ENCODE measurements at regions not wholly inside any gene's neighbourhood (a gene's known extent, or its start where the extent isn't known, plus 50 kb on each side); places are given as distances from the start of the nearest gene placed in this dataset.

- DNase-seq (ENCODE audit: low spot score) (peak; percentile 32), ATAC-seq (no peak)
These were observed 82.5 kb upstream of the BHLHE23 start for GRCh38 chr20:63089051-63089907.

- ATAC-seq (no peak), DNase-seq (ENCODE audit: low spot score) (peak; percentile 37)
These were observed 81.3 kb upstream of the BHLHE23 start for GRCh38 chr20:63087872-63088680.

DNA sequence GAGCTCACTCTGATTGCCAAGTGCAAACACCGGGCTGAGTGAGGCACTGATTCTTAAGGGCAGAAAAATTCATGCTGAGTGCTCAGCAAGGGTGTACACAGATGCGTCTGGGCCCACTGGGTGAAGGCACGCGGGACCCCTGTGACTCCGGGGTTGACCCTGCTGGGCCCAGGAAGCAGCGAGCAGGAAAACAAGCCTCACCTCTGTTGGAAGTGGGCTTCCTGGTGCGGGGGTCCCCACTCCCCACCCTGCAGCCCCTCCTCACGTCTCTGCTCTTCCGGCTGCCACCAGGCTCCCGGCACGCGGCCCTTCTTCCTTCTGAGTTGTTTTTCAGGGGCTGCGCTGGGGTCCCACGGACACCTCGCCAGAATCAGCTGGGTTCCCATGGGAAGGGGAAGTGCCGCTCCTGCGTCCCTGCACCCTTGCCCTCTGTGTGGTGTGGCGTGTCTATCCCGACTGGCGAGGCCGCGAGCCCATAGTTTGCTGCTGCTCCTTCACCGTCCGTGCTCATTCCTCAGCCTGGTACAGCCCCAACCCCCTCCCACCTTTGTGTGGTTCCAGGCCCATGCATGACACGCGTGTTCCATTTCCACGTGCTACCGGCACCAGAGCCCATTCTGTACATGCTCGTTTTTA, 80.6 kb upstream of the BHLHE23 start:
- ATAC-seq (no peak), DNase-seq (ENCODE audit: low spot score) (peak; percentile 23)

DNA sequence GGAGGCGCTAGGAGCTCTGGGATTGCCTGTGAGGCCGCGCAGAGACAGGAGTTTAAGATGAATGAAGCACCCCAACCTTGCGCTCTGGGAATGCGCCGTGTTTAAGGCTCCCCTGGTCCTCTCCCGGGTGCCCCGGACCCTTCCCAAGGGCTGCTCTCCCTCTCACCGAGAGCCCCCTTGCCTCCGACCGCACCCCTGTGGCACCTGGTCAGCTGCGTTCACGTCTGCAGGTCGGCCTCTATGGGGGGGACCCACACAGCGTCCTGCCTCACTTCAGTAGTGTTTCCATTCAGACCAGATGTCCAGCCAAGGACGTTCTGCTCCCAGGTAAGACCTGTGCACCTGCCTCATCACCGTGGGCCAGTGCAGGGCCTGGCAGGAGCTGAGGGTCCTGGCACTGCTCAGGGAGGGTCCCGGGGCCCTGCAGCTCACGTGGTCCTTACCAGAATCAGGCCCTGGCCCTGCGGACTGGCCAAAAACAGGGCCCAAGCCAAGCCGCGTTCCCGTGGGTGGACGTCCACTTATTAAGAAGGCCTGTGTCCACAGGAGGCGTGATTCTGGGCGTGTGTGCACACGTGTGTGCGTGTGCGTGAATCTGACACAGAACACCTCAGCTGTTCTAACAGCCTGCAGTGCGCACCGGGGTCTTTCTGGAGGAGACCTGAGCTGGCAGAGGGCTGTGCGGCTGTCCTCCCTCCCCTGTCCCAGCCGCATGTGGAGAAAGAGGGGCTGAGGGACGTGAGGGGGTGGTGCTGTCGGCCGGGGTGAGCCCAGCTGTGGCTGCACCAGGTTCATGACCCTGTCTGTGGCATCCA, 79.9 kb upstream of the BHLHE23 start:
- DNase-seq (ENCODE audit: low spot score) (peak; percentile 27), ATAC-seq (no peak)

DNA sequence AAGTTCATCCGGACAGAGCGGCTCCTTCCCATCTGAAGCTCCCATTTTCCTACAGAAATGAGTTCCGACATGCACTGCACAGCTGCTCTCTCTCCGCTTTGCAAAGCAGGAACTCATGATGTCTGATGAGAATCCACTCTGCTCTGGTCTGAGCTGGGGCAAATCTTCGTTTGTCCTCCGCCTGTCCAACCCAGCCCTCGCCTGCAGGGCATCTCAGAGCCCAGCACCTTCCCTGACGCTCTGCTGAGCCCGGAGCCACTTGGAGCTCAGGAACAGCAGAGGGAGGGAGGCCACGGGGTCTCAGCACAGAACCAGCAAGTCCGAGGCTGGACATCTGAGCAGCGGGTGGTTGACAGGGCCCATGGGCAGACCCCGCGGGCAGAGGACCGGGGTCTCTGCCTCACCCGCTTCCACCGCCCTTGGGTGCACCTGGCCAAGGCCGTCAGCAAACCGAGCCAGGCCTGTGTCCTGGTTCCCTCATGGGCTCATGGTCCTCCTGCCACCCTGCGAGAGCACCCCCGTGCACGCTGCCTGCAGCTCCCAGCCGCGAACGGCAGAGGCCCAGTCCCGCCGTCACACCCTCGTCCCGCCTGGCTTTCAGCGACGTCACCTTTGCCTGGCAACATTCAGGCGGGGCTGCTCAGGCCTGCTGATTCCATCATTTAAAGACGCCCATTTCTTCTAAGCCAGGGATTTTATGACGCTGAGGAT, 78.5 kb upstream of the BHLHE23 start:
- ATAC-seq, result no peak
- DNase-seq (ENCODE audit: low spot score), result peak; percentile 33

GRCh38 chr20:63084563-63084927, 77.8 kb upstream of the BHLHE23 start:
- ATAC-seq (no peak), DNase-seq (ENCODE audit: low spot score) (no peak)

DNA sequence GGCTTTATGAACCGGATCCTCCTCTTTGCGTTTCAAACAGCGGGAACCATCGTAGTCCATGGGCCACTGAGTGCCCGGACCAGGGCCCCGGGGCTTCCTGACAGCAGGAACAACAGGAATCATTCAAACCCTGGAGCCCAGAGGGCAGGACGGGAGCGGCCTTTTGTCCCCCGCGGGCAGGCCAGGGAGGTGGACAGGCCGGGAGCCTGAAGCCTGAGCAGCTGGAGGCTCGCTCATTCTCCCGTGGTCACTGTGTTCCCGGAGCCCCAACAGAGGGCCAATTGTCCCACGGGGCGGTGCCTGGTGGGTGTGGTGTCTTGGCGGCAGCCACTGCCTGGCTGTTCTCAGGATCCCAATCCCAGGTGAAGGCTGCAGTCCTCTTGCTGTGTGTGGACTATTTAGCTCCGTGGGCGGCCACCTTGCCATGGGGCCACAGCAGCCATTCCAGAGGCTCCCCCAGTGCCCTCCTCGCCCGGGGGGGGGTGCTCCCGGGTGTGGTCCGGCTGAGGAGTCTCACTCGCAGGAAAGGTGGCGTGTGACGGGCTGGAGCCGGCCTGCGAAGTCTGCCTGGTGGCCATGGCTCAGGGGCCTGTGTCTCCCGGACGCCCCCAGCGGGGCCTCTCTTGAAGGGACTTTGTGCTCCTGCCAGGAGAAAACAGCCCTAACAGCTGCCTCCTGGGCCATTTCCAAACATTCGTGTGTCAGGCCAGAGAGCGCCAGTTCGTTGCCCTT, 77.2 kb upstream of the BHLHE23 start:
- ATAC-seq (no peak), DNase-seq (ENCODE audit: low spot score) (no peak)

GRCh38 chr20:63082939-63083735, 76.4 kb upstream of the BHLHE23 start:
- DNase-seq (ENCODE audit: low spot score), result no peak
- ATAC-seq, result no peak

DNA sequence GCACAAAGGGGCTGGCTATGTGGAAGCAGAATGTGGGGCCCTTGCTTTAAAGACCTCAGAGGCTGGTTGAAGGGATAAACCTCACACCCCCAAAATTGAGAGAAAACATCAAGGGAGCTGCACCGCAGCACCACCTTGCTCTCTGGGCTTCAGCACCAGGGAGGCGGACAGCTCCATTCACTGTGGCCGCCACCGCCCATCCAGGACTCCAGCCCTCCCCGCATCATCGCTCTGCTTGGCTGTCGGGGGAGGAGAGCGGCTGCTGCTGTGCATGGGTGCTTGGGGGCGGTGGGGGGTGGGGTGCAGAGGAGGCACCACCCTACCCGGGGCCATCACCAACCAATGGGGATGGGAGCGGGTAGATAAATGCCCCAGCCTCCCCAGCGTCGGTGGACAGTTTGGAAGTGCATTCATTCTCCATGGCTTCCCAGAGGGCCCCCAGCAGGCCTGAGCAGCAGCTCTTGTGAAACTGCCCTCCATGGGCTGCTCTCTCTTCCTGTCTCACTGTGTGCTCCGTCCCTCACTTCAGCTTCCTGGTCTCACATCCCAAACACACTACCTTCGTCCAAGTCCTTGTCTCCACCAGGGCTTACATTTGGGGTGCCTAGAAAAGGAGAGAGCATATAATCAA, 75.7 kb upstream of the BHLHE23 start:
- peak; percentile 77 for ATAC-seq
- no peak for DNase-seq (ENCODE audit: low spot score)

GRCh38 chr20:63081831-63082230, 75.1 kb upstream of the BHLHE23 start:
- DNase-seq (ENCODE audit: low spot score) (no peak), ATAC-seq (no peak)

DNA sequence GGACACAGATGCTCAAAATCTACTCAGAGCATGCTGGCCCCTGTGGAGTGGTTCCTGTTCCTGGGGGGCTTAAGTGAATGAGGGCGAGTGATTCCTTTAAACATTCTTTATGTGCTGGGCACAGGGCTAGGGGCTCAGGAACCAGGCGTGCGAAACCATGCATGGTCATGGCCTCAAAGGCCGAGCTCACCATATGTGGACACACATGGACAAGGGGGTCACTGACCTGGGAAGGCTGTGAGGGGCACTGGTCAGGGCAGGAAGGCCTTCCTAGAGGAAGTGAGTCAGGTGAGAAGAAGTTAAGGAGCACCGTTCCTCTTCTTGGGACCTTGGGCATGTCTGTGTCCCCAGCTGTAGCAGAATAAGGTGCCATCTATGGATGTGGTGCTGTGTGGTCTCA, 74.6 kb upstream of the BHLHE23 start:
- DNase-seq (ENCODE audit: low spot score), result no peak

GRCh38 chr20:63080811-63081210, 74.0 kb upstream of the BHLHE23 start:
- DNase-seq (ENCODE audit: low spot score) (no peak), ATAC-seq (no peak)

More for the DNA sequence above, 74.6 kb upstream of the BHLHE23 start:
- ATAC-seq, result no peak

GRCh38 chr20:63080411-63080810, 73.6 kb upstream of the BHLHE23 start:
- ATAC-seq (no peak), DNase-seq (ENCODE audit: low spot score) (no peak)

DNA sequence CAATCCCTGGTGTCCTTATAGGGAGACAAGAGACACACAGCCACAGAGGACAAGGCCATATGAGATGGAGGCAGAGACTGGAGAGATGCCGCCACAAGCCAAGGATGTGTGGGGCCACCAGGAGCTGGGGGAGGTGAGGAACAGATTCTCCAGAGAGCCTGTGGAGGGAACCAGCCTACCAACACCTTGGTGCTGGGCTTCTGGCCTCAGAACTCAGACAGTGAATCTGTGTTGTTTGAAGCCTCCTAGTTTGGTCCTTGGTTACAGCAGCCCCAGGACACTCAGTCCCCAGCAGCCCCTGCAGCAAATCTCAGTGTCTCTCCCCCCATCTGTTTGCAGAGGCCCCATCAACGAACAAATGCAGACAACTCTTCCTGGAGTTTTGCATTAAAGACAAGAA, 73.2 kb upstream of the BHLHE23 start:
- DNase-seq (ENCODE audit: low spot score) (no peak), ATAC-seq (no peak)

DNA sequence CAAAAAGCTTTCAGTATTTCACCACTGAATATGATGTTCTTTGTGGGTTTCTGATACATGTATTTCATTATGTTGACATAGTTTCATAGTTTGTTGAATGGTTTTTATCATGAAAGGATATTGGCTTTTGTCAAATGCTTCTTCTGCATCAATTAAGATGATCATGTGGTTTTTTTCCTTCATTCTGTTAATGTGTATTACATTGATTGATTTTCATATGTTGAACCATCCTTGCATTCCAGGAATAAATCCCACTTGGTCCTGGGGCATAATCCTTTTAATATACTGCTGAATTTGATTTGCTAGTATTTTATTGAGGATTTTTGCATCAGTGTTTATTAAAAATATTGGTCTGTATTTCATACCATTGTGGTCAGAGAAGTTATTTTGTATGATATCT, 70.9 kb upstream of the BHLHE23 start:
- no peak for ATAC-seq
- no peak for DNase-seq (ENCODE audit: low spot score)

GRCh38 chr20:63076421-63076820, 69.7 kb upstream of the BHLHE23 start:
- DNase-seq (ENCODE audit: low spot score) (no peak), ATAC-seq (no peak)

GRCh38 chr20:63074631-63075030, 67.9 kb upstream of the BHLHE23 start:
- ATAC-seq, result no peak
- no peak for DNase-seq (ENCODE audit: low spot score)

- DNase-seq (ENCODE audit: low spot score) (no peak), ATAC-seq (no peak)
These were observed 67.4 kb upstream of the BHLHE23 start for GRCh38 chr20:63074182-63074581.

All from left lobe of liver (tissue), 2 donors.